K562 (cell line): ENCODE measurements at regions not wholly inside any gene's neighbourhood (a gene's known extent, or its start where the extent isn't known, plus 50 kb on each side); places are given as distances from the start of the nearest gene placed in this dataset.
A peak's percentile ranks its signal among the peaks of the same experiment; 100 is the strongest.

ENCODE experiments used
- ATAC-seq: fragments of 200-7000 bp; cut with Tn5 transposase; 3 replicates; pipeline ENCODE4 v1.9.1; 2020; ENCODE audit warnings: moderate library complexity
- BruUV-seq: library from RNA; stranded (reverse); fragments of 400-500 nt; replicated peaks from 2 replicates; lab custom pipeline; 2021; lab: Mats Ljungman, UMichigan
- CTCF ChIA-PET: fragments of 300-600 bp; formaldehyde crosslinking; extraction: SDS; loops from one replicate; lab custom pipeline; 2021; ENCODE audit warnings: low intra/inter-chr PET ratio; lab: Yijun Ruan, JAX
- POLR2A ChIA-PET: fragments of 300-600, 350-650 bp; sonication (Branson Sonifier 250); formaldehyde crosslinking; extraction: SDS; loops from one replicate; lab custom pipeline; 2021; ENCODE audit warnings: antibody characterized with exemption, inconsistent platforms; lab: Yijun Ruan, JAX
- DNase-seq, 4 experiments: peaks; one replicate each; pipeline versions ENCODE4 v3.0.0 to v3.0.0-alpha.2; 2011 to 2018; ENCODE audit warnings: low spot score in 3 of 4, mixed read lengths in 3 of 4; ENCODE audit errors: extremely low read depth in 1 of 4
- FAIRE-seq: peaks from 2 replicates; lab custom pipeline; 2011; peaks lifted over from hg19 to GRCh38; lab: Jason Lieb, UNC
- H2AFZ ChIP-seq: 2 replicates; pipeline ENCODE4 v1.6.0; 2011; ENCODE audit warnings: low read depth, low read length, control low read depth, inconsistent platforms
- H3K27ac ChIP-seq: fragments of 200-600 bp; 3 replicates; pipeline ENCODE4 v1.8.0; 2011; ENCODE audit warnings: low read depth, mild to moderate bottlenecking, control low read depth, inconsistent platforms, low read length, moderate library complexity, mixed read lengths; ENCODE audit errors: extremely low read depth
- H3K27me3 ChIP-seq, 2 experiments: fragments of 300-600 bp in 1 of 2; 2 replicates in 1 of 2; 3 replicates in 1 of 2; pipeline versions ENCODE4 v1.6.0 to v1.8.0; 2011; ENCODE audit warnings: inconsistent platforms in 2 of 2, low read length in 2 of 2, mild to moderate bottlenecking in 1 of 2, mixed read lengths in 1 of 2, moderate library complexity in 1 of 2; ENCODE audit not compliant: control insufficient read depth in 2 of 2, insufficient read depth in 2 of 2
- H3K36me3 ChIP-seq: fragments of 300-600 bp; 3 replicates; pipeline ENCODE4 v1.8.0; 2011; ENCODE audit warnings: mild to moderate bottlenecking, low read length, inconsistent platforms; ENCODE audit not compliant: control insufficient read depth, insufficient read depth
- H3K4me1 ChIP-seq, 2 experiments: fragments of 200-600 bp in 1 of 2; replicated peaks in 1 of 2; 2 replicates in 1 of 2; 3 replicates in 1 of 2; pipeline versions ENCODE4 v1.5.1 to v1.8.0; 2011; ENCODE audit warnings: inconsistent platforms in 2 of 2, low read length in 2 of 2, mild to moderate bottlenecking in 1 of 2, mixed read lengths in 1 of 2, moderate library complexity in 1 of 2; ENCODE audit not compliant: control insufficient read depth in 2 of 2, insufficient read depth in 2 of 2
- H3K4me2 ChIP-seq: 2 replicates; pipeline ENCODE4 v1.6.1; 2011; ENCODE audit warnings: low read length, control low read depth, inconsistent platforms, mixed read lengths; ENCODE audit not compliant: insufficient read depth
- H3K4me3 ChIP-seq: fragments of 200-600 bp; sonication (generic), shearing (Covaris generic); 2 replicates; pipeline ENCODE4 v1.5.1; 2016; ENCODE audit warnings: control low read depth, inconsistent platforms
- H3K79me2 ChIP-seq: fragments of 200-600 bp; 3 replicates; pipeline ENCODE4 v1.8.0; 2011; ENCODE audit warnings: low read length, inconsistent platforms; ENCODE audit not compliant: control insufficient read depth, insufficient read depth
- H3K9ac ChIP-seq, 2 experiments: 2 replicates each; pipeline versions ENCODE4 v1.6.0 to v1.6.1; 2011; ENCODE audit warnings: low read depth in 2 of 2, low read length in 2 of 2, control low read depth in 1 of 2, inconsistent platforms in 1 of 2, mild to moderate bottlenecking in 1 of 2, mixed read lengths in 1 of 2; ENCODE audit not compliant: insufficient read depth in 1 of 2
- H3K9me1 ChIP-seq: one replicate; pipeline ENCODE4 v1.6.0; 2011; ENCODE audit warnings: inconsistent platforms, mild to moderate bottlenecking, low read length, moderate library complexity; ENCODE audit not compliant: control insufficient read depth, insufficient read depth
- H3K9me3 ChIP-seq: replicated peaks from 2 replicates; pipeline ENCODE4 v1.5.1; 2011; ENCODE audit warnings: low read depth, low read length, inconsistent platforms; ENCODE audit not compliant: control insufficient read depth, insufficient read depth
- H4K20me1 ChIP-seq: replicated peaks from 2 replicates; pipeline ENCODE4 v1.6.1; 2011; ENCODE audit warnings: low read length, inconsistent platforms, mixed read lengths; ENCODE audit not compliant: control insufficient read depth, insufficient read depth
- BMI1 ChIP-seq: fragments of 150-350 bp; IDR thresholded peaks from 2 replicates; pipeline ENCODE4 v1.6.1; 2014; ENCODE audit warnings: low read length
- MAFF ChIP-seq: IDR thresholded peaks from 2 replicates; pipeline ENCODE4 v1.6.1; 2012; ENCODE audit warnings: low read length, improper control_type of control experiment
- MAFG ChIP-seq: fragments of 450-650 bp; conservative IDR thresholded peaks from 2 replicates; pipeline ENCODE4 v1.6.1; 2016; ENCODE audit warnings: missing genetic modification characterization, missing compliant biosample characterization
- MECOM ChIP-seq: fragments of 250-450 bp; sonication (Bioruptor Pico); IDR thresholded peaks from 2 replicates; pipeline ENCODE4 v1.8.0; 2022; ENCODE audit warnings: inconsistent platforms
- ZBTB1 ChIP-seq: sonication (generic); formaldehyde crosslinking; IDR thresholded peaks from 2 replicates; pipeline ENCODE4 v1.8.1; 2023; ENCODE audit warnings: missing genetic modification reagents, low read depth, mild to moderate bottlenecking, borderline replicate concordance
- ZNF316 ChIP-seq: fragments of 450-650 bp; IDR thresholded peaks from 2 replicates; pipeline ENCODE4 v1.6.1; 2016
- ZSCAN29 ChIP-seq: fragments of 450-650 bp; IDR thresholded peaks from 2 replicates; pipeline ENCODE4 v1.6.1; 2017
- in situ Hi-C: fragments of 300-500 bp; cut with MboI; formaldehyde crosslinking; loops from 4 replicates; pipeline ENCODE4 v1.15.0; 2018; ENCODE audit warnings: inconsistent platforms, mixed read lengths
- intact Hi-C: fragments of 100-400 bp; cut with micrococcal nuclease; formaldehyde crosslinking; loops from 2 replicates; pipeline ENCODE4 v1.14.2; 2022
- TF ChIP-seq, protein P1 (sequence below): fragments of 450-650 bp; IDR thresholded peaks from 2 replicates; pipeline ENCODE4 v1.6.1; 2016; ENCODE audit warnings: mild to moderate bottlenecking
- TF ChIP-seq, protein P2 (sequence below): sonication (generic); formaldehyde crosslinking; IDR thresholded peaks from 2 replicates; pipeline ENCODE4 v1.8.1; 2023; ENCODE audit warnings: mild to moderate bottlenecking, missing genetic modification reagents
- TF ChIP-seq, protein P3 (sequence below), 2 experiments: IDR thresholded peaks in 1 of 2; conservative IDR thresholded peaks in 1 of 2; 2 replicates each; pipeline ENCODE4 v1.6.1; 2016; ENCODE audit warnings: low read depth in 2 of 2, mild to moderate bottlenecking in 1 of 2, missing compliant biosample characterization in 1 of 2, missing genetic modification characterization in 1 of 2, moderate library complexity in 1 of 2

DNA sequence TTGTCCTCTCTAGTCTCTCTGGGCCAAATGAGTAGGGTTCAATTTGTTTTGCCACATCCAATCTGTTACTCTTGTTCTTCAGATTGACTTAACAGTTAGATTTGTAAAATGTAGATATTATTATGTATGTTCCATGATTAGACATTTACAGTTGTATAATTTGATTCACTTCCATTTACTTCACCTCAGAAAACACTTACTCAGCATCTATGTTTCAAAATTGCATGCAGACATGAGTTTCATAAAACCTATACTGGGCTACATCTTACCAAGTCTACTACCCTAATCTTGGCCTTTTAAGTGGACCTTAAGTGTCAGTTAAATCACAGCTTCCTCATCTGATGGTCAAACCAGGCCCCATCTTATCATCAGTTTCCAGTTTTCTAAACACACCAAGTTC is 1181.2 kb upstream of the CDH9 start:
- BruUV-seq = no TSS peak
- Histone ChIP-seq H3K36me3 (no peaks in the 10 kb centered on the region), H3K4me2 (no peak overlapping the region), H3K4me3 (no peak overlapping the region), H3K27me3 (no peaks in the 10 kb centered on the region), H3K79me2 (no peaks in the 10 kb centered on the region), H3K9ac (no peak overlapping the region), H3K27ac (no peak overlapping the region), H3K9me1 (no peaks in the 10 kb centered on the region), H4K20me1 (no peaks in the 10 kb centered on the region), H2AFZ (no peak overlapping the region), H3K4me1 (no peaks in the 10 kb centered on the region), H3K9me3 (no peaks in the 10 kb centered on the region; the same call in 1 of the 2 replicates)
- no peak for ATAC-seq
- ChIA-PET CTCF (no interaction called here), POLR2A (no interaction called here)
- FAIRE-seq = no peak
- no peak for DNase-seq
- intact Hi-C loops = no loop called here
- in situ Hi-C loops = no loop called here
- TF ChIP-seq, protein P1, sequence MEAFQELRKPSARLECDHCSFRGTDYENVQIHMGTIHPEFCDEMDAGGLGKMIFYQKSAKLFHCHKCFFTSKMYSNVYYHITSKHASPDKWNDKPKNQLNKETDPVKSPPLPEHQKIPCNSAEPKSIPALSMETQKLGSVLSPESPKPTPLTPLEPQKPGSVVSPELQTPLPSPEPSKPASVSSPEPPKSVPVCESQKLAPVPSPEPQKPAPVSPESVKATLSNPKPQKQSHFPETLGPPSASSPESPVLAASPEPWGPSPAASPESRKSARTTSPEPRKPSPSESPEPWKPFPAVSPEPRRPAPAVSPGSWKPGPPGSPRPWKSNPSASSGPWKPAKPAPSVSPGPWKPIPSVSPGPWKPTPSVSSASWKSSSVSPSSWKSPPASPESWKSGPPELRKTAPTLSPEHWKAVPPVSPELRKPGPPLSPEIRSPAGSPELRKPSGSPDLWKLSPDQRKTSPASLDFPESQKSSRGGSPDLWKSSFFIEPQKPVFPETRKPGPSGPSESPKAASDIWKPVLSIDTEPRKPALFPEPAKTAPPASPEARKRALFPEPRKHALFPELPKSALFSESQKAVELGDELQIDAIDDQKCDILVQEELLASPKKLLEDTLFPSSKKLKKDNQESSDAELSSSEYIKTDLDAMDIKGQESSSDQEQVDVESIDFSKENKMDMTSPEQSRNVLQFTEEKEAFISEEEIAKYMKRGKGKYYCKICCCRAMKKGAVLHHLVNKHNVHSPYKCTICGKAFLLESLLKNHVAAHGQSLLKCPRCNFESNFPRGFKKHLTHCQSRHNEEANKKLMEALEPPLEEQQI = no peak
- peak; percentile 59 for TF ChIP-seq ZNF316
- TF ChIP-seq, protein P2, sequence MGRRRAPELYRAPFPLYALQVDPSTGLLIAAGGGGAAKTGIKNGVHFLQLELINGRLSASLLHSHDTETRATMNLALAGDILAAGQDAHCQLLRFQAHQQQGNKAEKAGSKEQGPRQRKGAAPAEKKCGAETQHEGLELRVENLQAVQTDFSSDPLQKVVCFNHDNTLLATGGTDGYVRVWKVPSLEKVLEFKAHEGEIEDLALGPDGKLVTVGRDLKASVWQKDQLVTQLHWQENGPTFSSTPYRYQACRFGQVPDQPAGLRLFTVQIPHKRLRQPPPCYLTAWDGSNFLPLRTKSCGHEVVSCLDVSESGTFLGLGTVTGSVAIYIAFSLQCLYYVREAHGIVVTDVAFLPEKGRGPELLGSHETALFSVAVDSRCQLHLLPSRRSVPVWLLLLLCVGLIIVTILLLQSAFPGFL (CRISPR knock-in tag) = no peak
- no peak for TF ChIP-seq ZBTB1 (CRISPR knock-in tag)
- TF ChIP-seq, protein P3, sequence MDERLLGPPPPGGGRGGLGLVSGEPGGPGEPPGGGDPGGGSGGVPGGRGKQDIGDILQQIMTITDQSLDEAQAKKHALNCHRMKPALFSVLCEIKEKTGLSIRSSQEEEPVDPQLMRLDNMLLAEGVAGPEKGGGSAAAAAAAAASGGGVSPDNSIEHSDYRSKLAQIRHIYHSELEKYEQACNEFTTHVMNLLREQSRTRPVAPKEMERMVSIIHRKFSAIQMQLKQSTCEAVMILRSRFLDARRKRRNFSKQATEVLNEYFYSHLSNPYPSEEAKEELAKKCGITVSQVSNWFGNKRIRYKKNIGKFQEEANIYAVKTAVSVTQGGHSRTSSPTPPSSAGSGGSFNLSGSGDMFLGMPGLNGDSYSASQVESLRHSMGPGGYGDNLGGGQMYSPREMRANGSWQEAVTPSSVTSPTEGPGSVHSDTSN (CRISPR knock-in tag; IDR thresholded peaks at IDR 0.05; ENCODE audit: low read depth) = no peak
- TF ChIP-seq, protein P3 (tag; conservative IDR thresholded peaks at IDR 0.05; ENCODE audit: low read depth) = no peak
- no peak for TF ChIP-seq ZSCAN29
- TF ChIP-seq MAFG (tag) = peak; percentile 40; the same call in 1 of the 2 replicates
- no peak for TF ChIP-seq BMI1
- TF ChIP-seq MECOM (CRISPR knock-in tag) = no peak
- 0 out of 2 replicates have a peak, but pooled peaks have one; percentile 6 for TF ChIP-seq MAFF
